ENCODE measurements at regions not wholly inside any gene's neighbourhood (a gene's known extent, or its start where the extent isn't known, plus 50 kb on each side); places are given as distances from the start of the nearest gene placed in this dataset.

DNA sequence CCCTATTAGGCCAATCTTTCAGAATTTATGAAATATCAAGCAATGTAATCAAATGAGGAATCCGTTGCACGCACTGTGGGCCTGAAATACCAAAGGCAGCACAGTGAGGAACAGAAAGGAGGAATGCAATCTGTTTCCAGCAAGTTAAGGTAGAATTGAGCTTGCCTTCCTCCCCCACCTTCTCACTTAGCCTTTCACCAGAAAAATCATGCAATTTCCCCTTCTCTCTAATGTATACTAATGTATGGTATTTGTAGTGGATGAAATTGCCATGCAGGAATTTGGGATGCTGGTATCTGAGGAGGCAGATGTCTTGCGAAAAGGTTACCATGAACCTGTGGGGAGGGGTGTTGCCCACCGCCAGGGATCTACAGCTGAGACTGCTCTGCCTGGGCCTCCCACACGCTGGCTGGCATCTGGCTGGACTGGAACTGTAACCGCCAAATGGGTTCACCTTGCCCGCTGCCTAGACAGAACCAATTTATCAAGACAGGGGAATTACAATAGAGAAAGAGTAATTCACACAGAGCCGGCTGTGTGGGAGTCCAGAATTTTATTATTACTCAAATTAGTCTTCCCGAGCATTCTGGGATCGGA lies 222.4 kb upstream of the MYLIP start:
- no peak for TF ChIP-seq CTCF (IDR thresholded peaks at IDR 0.05)
- TF ChIP-seq POLR2A (IDR thresholded peaks at IDR 0.05): no peak

Measured in right lobe of liver (tissue), 4 donors.